Karpas-422 (cell line): ENCODE measurements at regions not wholly inside any gene's neighbourhood (a gene's known extent, or its start where the extent isn't known, plus 50 kb on each side); places are given as distances from the start of the nearest gene placed in this dataset.
"Not testable (repeated sequence)": the region's sequence is repeated elsewhere in the genome, so short reads cannot be mapped to it uniquely, and the experiment has no call there.

Experiments
- DNase-seq: peaks from one replicate; pipeline ENCODE4 v3.0.0-alpha.2; 2015
- H2AFZ ChIP-seq: fragments of 200-600 bp; sonication (generic); 2 replicates; pipeline ENCODE4 v1.6.1; 2014; ENCODE audit warnings: antibody characterized with exemption, low read length, mixed read lengths
- H3K27ac ChIP-seq: fragments of 200-600 bp; sonication (generic); 2 replicates; pipeline ENCODE4 v1.5.1; 2014; ENCODE audit warnings: mild to moderate bottlenecking, low read length, moderate library complexity
- H3K27me3 ChIP-seq: fragments of 200-600 bp; sonication (generic); 2 replicates; pipeline ENCODE4 v1.6.1; 2014; ENCODE audit warnings: low read length, mixed read lengths
- H3K36me3 ChIP-seq: fragments of 200-600 bp; sonication (generic); 2 replicates; pipeline ENCODE4 v1.6.1; 2014; ENCODE audit warnings: low read length, mixed read lengths; ENCODE audit not compliant: insufficient read depth
- H3K4me1 ChIP-seq: fragments of 200-600 bp; sonication (generic); 2 replicates; pipeline ENCODE4 v1.6.1; 2014; ENCODE audit warnings: mild to moderate bottlenecking, low read length, mixed read lengths
- H3K4me2 ChIP-seq: fragments of 200-600 bp; sonication (generic); 2 replicates; pipeline ENCODE4 v1.6.1; 2014; ENCODE audit warnings: low read length, low read depth, mild to moderate bottlenecking; ENCODE audit not compliant: poor library complexity, severe bottlenecking
- H3K4me3 ChIP-seq: fragments of 200-600 bp; sonication (generic); 2 replicates; pipeline ENCODE4 v1.5.1; 2014; ENCODE audit warnings: mild to moderate bottlenecking, antibody characterized with exemption, low read length, mixed read lengths
- H3K79me2 ChIP-seq: fragments of 200-600 bp; sonication (generic); 2 replicates; pipeline ENCODE4 v1.6.1; 2014; ENCODE audit warnings: mild to moderate bottlenecking, low read length, mixed read lengths
- H3K9ac ChIP-seq: fragments of 200-600 bp; sonication (generic); 2 replicates; pipeline ENCODE4 v1.6.0; 2014; ENCODE audit warnings: low read length
- H3K9me2 ChIP-seq: fragments of 200-600 bp; sonication (generic), shearing (Covaris generic); replicated peaks from 2 replicates; pipeline ENCODE4 v1.6.0; 2014; ENCODE audit warnings: mild to moderate bottlenecking, low read length, moderate library complexity; ENCODE audit not compliant: insufficient read depth
- H3K9me3 ChIP-seq: fragments of 300-700, 200-600 bp; sonication (generic); 2 replicates; pipeline ENCODE4 v1.6.1; 2014; ENCODE audit warnings: low read length, mixed read lengths
- H4K20me1 ChIP-seq: fragments of 200-600 bp; sonication (generic); 2 replicates; pipeline ENCODE4 v1.6.1; 2014; ENCODE audit warnings: mild to moderate bottlenecking, antibody characterized with exemption, low read length, low read depth; ENCODE audit not compliant: insufficient read depth

DNA sequence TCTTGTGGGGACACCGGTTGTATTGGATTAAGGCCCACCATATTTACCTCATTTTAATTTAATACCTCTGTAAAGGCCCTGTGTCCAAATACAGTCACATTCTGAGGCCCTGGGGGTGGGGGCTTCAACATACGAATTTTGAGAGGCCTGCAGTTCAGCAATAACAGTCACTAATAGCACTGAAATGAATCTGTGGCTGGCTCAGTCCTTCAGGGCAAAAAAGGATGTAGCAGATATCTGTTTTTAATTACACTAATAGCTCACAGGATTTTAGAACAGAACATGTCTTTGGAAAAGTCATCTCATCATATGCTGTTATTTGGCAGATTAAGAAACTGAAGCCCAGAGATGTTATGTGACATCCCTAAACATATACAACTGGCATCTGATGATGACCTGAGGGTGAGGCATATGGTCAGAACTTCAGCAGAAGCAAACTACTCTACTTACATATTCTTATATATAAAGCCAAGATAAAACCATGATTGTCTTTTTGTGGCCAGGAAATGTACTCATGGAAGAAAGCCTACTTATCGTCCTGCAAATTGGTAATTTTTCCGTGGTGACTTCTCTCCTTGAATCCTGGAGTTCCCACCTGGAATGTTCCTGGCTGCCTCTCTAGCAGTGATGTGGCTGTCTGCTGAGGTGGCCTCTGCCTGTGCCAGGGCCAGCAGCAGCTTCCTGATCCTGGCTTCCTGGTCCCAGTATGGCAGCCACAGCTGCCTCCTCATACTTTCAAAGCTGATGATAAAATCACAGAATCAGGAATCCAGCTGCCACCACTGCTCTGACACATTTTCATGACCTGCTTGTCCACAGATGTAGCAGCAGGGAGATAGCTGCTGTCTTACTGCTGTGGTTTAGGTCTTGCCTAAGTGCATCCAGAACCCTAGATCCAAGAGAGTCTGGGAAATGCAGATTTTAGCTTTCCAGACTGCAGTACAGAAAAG, 72.1 kb upstream of the ANKRD55 start:
- no peak overlapping the region for H3K27ac ChIP-seq
- no peak overlapping the region for H3K9ac ChIP-seq
- H2AFZ ChIP-seq = no peak overlapping the region
- H3K4me2 ChIP-seq = no peak overlapping the region
- DNase-seq = no peak
- no peaks in the 10 kb centered on the region for H3K79me2 ChIP-seq
- no peaks in the 10 kb centered on the region for H3K9me3 ChIP-seq
- no peaks in the 10 kb centered on the region for H3K27me3 ChIP-seq
- H3K4me3 ChIP-seq = no peak overlapping the region
- H4K20me1 ChIP-seq = no peaks in the 10 kb centered on the region
- H3K4me1 ChIP-seq = no peaks in the 10 kb centered on the region
- no peaks in the 10 kb centered on the region for H3K36me3 ChIP-seq
- no peaks in the 10 kb centered on the region for H3K9me2 ChIP-seq

DNA sequence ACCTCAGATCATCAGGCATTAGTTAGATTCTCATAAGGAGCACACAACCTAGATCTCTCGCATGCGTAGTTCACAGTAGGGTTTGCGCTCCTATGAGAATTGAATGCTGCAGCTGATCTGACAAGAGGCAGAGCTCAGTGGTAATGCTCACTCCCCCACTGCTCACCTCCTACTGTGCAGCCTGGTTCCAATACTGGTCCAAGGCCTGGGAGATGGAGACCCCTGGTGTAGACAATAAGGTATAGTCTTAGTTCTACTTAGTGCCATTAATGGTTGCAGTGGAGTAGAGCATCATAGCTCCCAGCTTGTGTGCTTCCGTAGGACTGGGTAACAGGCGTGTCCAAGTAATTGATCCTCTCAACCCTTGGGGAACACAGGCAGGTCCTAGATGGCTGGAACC, 70.4 kb upstream of the ANKRD55 start:
- H3K9me2 ChIP-seq = no peaks in the 10 kb centered on the region
- no peaks in the 10 kb centered on the region for H3K9me3 ChIP-seq
- no peaks in the 10 kb centered on the region for H3K4me1 ChIP-seq
- no peak overlapping the region for H3K9ac ChIP-seq
- H2AFZ ChIP-seq = no peak overlapping the region
- H3K27ac ChIP-seq = no peak overlapping the region
- H4K20me1 ChIP-seq = no peaks in the 10 kb centered on the region
- H3K79me2 ChIP-seq = no peaks in the 10 kb centered on the region
- H3K4me2 ChIP-seq = no peak overlapping the region
- H3K36me3 ChIP-seq = no peaks in the 10 kb centered on the region
- no peaks in the 10 kb centered on the region for H3K27me3 ChIP-seq
- peak; percentile 49 for DNase-seq
- no peak overlapping the region for H3K4me3 ChIP-seq

DNA sequence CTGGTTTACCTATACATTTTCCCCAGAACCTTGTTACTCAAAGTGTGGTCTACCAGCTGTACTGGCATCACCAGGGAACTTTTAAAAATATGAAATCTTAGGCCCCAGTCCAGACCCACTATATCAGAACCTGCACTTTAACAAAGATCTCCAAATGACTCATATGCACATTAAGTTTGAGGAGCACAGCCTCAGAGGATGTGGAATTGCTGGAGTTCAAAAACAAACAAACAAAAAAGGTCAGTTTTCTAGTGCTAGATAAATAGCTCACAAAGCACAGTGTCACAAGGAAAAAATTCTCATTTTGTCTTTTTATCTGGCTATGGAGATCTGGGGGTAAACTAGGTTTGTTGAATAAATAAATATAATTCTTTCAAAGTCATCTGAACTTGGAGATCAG, 68.9 kb upstream of the ANKRD55 start:
- no peak overlapping the region for H2AFZ ChIP-seq
- H3K27me3 ChIP-seq = no peaks in the 10 kb centered on the region
- no peak overlapping the region for H3K4me2 ChIP-seq
- DNase-seq = peak; percentile 10
- no peaks in the 10 kb centered on the region for H3K9me2 ChIP-seq
- no peak overlapping the region for H3K9ac ChIP-seq
- no peaks in the 10 kb centered on the region for H4K20me1 ChIP-seq
- H3K27ac ChIP-seq = no peak overlapping the region
- H3K9me3 ChIP-seq = no peaks in the 10 kb centered on the region
- H3K4me1 ChIP-seq = no peaks in the 10 kb centered on the region
- H3K79me2 ChIP-seq = no peaks in the 10 kb centered on the region
- no peak overlapping the region for H3K4me3 ChIP-seq
- H3K36me3 ChIP-seq = no peaks in the 10 kb centered on the region

DNA sequence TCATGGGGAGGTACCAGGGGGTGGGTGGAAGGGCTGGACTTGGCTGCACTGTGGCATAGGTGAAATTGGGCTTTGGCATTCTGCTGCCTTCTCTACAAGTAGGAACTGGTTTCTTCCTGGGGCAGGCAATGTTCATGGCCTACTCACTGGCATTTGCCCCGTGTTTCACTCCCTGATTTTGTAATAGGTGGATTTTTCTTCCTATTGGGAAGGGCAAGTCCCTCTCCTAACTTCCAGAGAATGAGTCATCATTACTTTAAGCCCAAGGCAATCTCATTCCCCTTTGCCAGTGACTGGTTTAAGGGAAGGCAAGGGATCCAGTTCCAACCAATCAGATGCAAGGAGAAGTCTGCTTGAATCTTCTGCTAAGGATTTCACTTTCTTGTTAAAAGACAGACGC, 67.9 kb upstream of the ANKRD55 start:
- H3K27ac ChIP-seq = no peak overlapping the region
- H4K20me1 ChIP-seq = no peaks in the 10 kb centered on the region
- no peak overlapping the region for H3K4me2 ChIP-seq
- H3K4me1 ChIP-seq = no peaks in the 10 kb centered on the region
- H3K4me3 ChIP-seq = no peak overlapping the region
- H2AFZ ChIP-seq = no peak overlapping the region
- no peaks in the 10 kb centered on the region for H3K9me2 ChIP-seq
- no peaks in the 10 kb centered on the region for H3K27me3 ChIP-seq
- DNase-seq = peak; percentile 38
- no peak overlapping the region for H3K9ac ChIP-seq
- H3K79me2 ChIP-seq = no peaks in the 10 kb centered on the region
- H3K36me3 ChIP-seq = no peaks in the 10 kb centered on the region
- H3K9me3 ChIP-seq = no peaks in the 10 kb centered on the region

DNA sequence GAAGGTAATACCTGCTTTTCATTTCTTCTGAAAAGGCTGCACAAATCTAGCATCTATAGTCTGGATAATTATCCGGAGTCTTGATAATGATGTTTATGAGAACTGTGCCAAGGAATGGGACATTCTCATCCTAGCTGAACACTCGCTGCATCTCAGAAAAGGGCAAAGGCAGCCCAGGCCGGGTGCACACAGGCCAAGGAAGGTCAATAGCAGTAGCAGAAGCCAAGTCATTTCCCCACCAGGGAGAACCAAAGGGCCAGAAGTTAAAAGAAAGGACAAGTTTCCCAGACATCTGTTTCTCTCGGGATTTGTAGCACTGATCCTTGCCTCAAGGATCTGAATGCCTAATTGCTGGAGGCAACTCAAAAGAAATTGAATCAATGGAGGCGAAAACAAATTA, 66.1 kb upstream of the ANKRD55 start:
- no peak overlapping the region for H3K4me2 ChIP-seq
- H3K9me3 ChIP-seq = no peaks in the 10 kb centered on the region
- H3K4me3 ChIP-seq = no peak overlapping the region
- H3K4me1 ChIP-seq = no peaks in the 10 kb centered on the region
- H3K27ac ChIP-seq = no peak overlapping the region
- no peak for DNase-seq
- H2AFZ ChIP-seq = no peak overlapping the region
- no peaks in the 10 kb centered on the region for H3K79me2 ChIP-seq
- H3K9ac ChIP-seq = no peak overlapping the region
- no peaks in the 10 kb centered on the region for H3K36me3 ChIP-seq
- H3K9me2 ChIP-seq = no peaks in the 10 kb centered on the region
- no peaks in the 10 kb centered on the region for H4K20me1 ChIP-seq
- H3K27me3 ChIP-seq = no peaks in the 10 kb centered on the region

DNA sequence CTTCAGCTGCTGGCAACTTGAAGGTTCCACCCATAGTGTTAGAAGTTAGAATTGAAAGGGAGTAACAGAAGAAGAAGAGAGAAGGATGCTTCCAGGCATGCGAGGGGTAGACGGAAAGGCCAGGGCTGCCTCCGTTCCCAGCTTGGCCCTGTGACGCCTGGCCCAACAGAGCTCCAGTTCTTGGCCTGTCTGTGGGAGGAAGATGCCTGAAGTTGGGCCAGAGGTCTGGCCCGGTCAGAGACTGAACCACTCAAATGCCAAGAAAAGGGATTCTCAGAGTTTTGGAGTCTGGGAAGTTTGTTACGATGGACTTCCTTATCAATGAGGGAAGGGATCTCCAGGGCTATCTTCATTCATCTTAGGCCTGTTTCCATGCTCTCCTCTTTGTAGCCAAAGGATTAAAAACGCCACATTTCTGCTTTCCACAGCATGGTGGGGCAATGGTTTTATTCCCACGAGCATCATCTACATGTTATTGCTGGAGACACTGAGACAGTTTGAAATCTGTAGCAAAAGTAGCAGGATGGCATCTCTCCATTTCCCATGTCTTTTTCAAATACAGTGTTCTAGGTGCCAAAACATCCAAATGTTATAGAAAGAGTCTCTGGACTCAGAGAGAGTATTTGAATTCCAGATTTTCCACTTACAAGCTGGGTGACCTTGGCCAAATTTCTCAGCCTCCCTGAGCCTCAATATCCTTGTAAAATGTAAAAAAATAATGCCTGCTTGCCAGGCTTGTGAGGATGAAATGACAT, 65.4 kb upstream of the ANKRD55 start:
- H3K79me2 ChIP-seq = no peaks in the 10 kb centered on the region
- no peak overlapping the region for H2AFZ ChIP-seq
- no peak overlapping the region for H3K4me3 ChIP-seq
- no peaks in the 10 kb centered on the region for H3K9me2 ChIP-seq
- H3K27me3 ChIP-seq = no peaks in the 10 kb centered on the region
- DNase-seq = no peak
- no peak overlapping the region for H3K9ac ChIP-seq
- H3K36me3 ChIP-seq = no peaks in the 10 kb centered on the region
- H4K20me1 ChIP-seq = no peaks in the 10 kb centered on the region
- H3K4me1 ChIP-seq = no peaks in the 10 kb centered on the region
- no peak overlapping the region for H3K4me2 ChIP-seq
- no peaks in the 10 kb centered on the region for H3K9me3 ChIP-seq
- no peak overlapping the region for H3K27ac ChIP-seq

DNA sequence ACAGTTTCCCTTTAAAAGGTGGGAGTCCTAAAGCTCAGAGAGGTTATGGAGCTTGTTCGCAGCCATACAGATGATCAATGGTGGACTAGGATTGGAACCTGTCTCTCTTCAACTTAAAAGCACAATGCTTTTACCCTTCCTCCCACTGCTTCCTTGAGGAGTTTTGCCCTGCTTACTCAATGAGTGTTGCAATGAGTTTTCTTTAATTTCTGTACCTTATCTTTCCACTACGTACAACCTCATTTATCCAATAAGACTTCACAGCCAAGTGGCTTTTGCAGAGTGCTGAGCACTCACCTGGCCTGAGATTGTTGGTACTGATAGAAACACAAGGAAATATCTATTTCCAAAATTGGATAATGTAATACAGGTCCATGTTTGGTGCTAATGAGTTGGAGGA, 64.7 kb upstream of the ANKRD55 start:
- H2AFZ ChIP-seq = no peak overlapping the region
- no peak overlapping the region for H3K4me2 ChIP-seq
- no peak overlapping the region for H3K9ac ChIP-seq
- no peaks in the 10 kb centered on the region for H3K79me2 ChIP-seq
- DNase-seq = no peak
- H3K9me3 ChIP-seq = no peaks in the 10 kb centered on the region
- H3K36me3 ChIP-seq = no peaks in the 10 kb centered on the region
- no peaks in the 10 kb centered on the region for H3K27me3 ChIP-seq
- H3K4me1 ChIP-seq = no peaks in the 10 kb centered on the region
- H4K20me1 ChIP-seq = no peaks in the 10 kb centered on the region
- H3K27ac ChIP-seq = no peak overlapping the region
- no peaks in the 10 kb centered on the region for H3K9me2 ChIP-seq
- H3K4me3 ChIP-seq = no peak overlapping the region

DNA sequence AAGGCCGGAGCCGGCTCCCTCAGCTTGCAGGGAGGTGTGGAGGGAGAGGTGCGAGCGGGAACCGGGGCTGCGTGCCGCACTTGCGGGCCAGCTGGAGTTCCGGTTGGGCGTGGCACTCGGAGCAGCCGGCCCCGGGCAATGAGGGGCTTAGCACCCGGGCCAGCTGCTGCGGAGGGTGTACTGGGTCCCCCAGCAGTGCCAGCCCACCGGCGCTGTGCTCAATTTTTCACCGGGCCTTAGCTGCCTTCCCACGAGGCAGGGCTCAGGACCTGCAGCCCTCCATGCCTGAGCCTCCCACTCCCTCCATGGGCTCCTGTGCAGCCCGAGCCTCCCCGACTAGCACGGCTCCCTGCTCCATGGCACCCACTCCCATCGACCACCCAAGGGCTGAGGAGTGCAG, 62.2 kb upstream of the ANKRD55 start:
- H4K20me1 ChIP-seq, H2AFZ ChIP-seq, H3K36me3 ChIP-seq, H3K4me1 ChIP-seq, H3K27me3 ChIP-seq, H3K27ac ChIP-seq, DNase-seq, H3K9me2 ChIP-seq, H3K9ac ChIP-seq, H3K79me2 ChIP-seq, H3K4me3 ChIP-seq, H3K4me2 ChIP-seq, H3K9me3 ChIP-seq: not testable (repeated sequence)
